ENCODE measurements at regions not wholly inside any gene's neighbourhood (a gene's known extent, or its start where the extent isn't known, plus 50 kb on each side); places are given as distances from the start of the nearest gene placed in this dataset.

DNA sequence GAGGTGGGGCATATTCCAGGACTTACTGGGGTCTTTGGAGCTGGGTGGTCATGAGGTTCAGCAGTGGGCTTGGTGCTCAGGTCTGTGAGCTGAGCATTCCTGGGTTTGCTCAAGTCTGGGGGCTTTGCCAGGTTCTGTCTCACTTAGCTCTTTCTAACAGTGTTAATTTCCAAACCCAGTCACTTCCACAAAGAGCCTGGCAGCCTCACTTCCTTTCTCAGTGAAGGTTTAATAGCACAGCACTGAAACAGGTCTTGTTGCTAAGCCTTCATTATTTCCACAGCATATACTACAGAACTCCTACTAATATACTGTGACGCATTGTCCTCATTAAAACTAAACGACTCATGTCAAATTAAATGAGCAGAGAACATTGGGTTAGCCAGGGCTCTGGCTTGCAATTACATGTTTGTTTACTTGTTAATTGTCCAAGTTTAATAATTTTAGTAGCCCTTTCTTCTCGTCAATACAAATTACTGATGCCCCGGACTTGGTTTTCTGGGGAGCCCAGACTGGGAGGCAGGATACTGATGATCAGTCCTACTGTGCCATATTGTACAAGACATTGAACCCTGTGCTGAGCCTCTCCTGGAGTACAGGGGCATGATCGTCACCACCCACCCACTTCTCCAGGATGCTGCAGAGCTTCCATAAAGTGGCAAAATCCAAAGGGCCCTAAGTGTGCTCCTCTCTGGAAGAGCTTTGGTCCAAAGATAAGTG is 170.7 kb downstream of the IER5 start:
- intact Hi-C loops (cut with DNase I; ENCODE audit: low total_unique reads) (no loop called here), in situ Hi-C loops (cut with MboI; ENCODE audit: low pct_ligation_motif_present in 1 of 4, low pct_unique_long_range_greater_than_20kb in 1 of 4, low sequenced_read_pairs in 3 of 4) (no loop called here)
- WGBS, 2 donors (ENCODE audit: low coverage in 1 of 2) = 49 to 59% methylated on average over 5 of the region's 5 CpGs
- no peak for DNase-seq
- TF ChIP-seq EP300 (IDR thresholded peaks at IDR 0.05; ENCODE audit: low read depth) = no peak
- TF ChIP-seq POLR2A (IDR thresholded peaks at IDR 0.05) = no peak
- TF ChIP-seq, protein P1, sequence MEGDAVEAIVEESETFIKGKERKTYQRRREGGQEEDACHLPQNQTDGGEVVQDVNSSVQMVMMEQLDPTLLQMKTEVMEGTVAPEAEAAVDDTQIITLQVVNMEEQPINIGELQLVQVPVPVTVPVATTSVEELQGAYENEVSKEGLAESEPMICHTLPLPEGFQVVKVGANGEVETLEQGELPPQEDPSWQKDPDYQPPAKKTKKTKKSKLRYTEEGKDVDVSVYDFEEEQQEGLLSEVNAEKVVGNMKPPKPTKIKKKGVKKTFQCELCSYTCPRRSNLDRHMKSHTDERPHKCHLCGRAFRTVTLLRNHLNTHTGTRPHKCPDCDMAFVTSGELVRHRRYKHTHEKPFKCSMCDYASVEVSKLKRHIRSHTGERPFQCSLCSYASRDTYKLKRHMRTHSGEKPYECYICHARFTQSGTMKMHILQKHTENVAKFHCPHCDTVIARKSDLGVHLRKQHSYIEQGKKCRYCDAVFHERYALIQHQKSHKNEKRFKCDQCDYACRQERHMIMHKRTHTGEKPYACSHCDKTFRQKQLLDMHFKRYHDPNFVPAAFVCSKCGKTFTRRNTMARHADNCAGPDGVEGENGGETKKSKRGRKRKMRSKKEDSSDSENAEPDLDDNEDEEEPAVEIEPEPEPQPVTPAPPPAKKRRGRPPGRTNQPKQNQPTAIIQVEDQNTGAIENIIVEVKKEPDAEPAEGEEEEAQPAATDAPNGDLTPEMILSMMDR (IDR thresholded peaks at IDR 0.05) = no peak
- TF ChIP-seq POLR2AphosphoS5 (IDR thresholded peaks at IDR 0.05) = no peak
- no peaks in the 10 kb centered on the region for H3K27me3 ChIP-seq
- H3K27ac ChIP-seq = no peak overlapping the region
- no peak overlapping the region for H3K4me3 ChIP-seq
- H3K9me3 ChIP-seq = no peaks in the 10 kb centered on the region
- no peaks in the 10 kb centered on the region for H3K4me1 ChIP-seq
- no peaks in the 10 kb centered on the region for H3K36me3 ChIP-seq

DNA sequence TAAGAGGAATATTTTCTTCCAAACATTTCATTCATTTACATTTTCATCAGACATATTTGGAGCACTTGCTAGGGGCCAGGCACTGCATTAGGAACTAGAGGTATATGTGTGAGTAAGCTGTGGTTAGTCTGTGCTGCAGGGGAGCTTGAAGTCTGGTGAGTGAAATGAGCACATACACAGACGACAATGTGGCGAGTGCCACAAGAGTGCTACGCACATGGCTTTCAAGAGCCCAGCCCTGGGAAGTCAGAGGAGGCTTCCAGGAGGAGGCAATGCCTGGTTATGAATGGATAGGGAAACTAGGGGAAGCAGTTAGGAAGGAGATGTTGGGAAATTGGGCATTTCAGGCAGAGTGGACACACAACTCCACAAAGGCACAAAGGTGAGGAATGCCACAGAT is 171.8 kb downstream of the IER5 start:
- Histone ChIP-seq H3K4me1 (no peaks in the 10 kb centered on the region), H3K9me3 (no peaks in the 10 kb centered on the region), H3K36me3 (no peaks in the 10 kb centered on the region), H3K4me3 (no peak overlapping the region), H3K27ac (no peak overlapping the region), H3K27me3 (no peaks in the 10 kb centered on the region)
- TF ChIP-seq POLR2A (IDR thresholded peaks at IDR 0.05) (no peak), POLR2AphosphoS5 (IDR thresholded peaks at IDR 0.05) (no peak), EP300 (IDR thresholded peaks at IDR 0.05; ENCODE audit: low read depth) (no peak)
- in situ Hi-C loops (cut with MboI; ENCODE audit: low pct_ligation_motif_present in 1 of 4, low pct_unique_long_range_greater_than_20kb in 1 of 4, low sequenced_read_pairs in 3 of 4) = no loop called here
- 76 to 100% methylated on average over 3 of the region's 3 CpGs for WGBS, 2 donors (ENCODE audit: low coverage in 1 of 2)
- intact Hi-C loops (cut with DNase I; ENCODE audit: low total_unique reads) = no loop called here
- DNase-seq = no peak

- no peak overlapping the region for H3K4me3 ChIP-seq
- H3K9me3 ChIP-seq = no peaks in the 10 kb centered on the region
- WGBS, 2 donors (ENCODE audit: low coverage in 1 of 2) = 73 to 90% methylated on average over 1 of the region's 1 CpG
- no peak overlapping the region for H3K27ac ChIP-seq
- H3K27me3 ChIP-seq = no peaks in the 10 kb centered on the region
- DNase-seq = no peak
- TF ChIP-seq, protein P1 (IDR thresholded peaks at IDR 0.05) = no peak
- TF ChIP-seq POLR2AphosphoS5 (IDR thresholded peaks at IDR 0.05) = no peak
- TF ChIP-seq EP300 (IDR thresholded peaks at IDR 0.05; ENCODE audit: low read depth) = no peak
- no peak for TF ChIP-seq POLR2A (IDR thresholded peaks at IDR 0.05)
- H3K36me3 ChIP-seq = no peaks in the 10 kb centered on the region
- H3K4me1 ChIP-seq = no peaks in the 10 kb centered on the region
- intact Hi-C loops (cut with DNase I; ENCODE audit: low total_unique reads) = no loop called here
- in situ Hi-C loops (cut with MboI; ENCODE audit: low pct_ligation_motif_present in 1 of 4, low pct_unique_long_range_greater_than_20kb in 1 of 4, low sequenced_read_pairs in 3 of 4) = no loop called here
These were observed 172.5 kb downstream of the IER5 start for GRCh38 chr1:181260994-181261393.

DNA sequence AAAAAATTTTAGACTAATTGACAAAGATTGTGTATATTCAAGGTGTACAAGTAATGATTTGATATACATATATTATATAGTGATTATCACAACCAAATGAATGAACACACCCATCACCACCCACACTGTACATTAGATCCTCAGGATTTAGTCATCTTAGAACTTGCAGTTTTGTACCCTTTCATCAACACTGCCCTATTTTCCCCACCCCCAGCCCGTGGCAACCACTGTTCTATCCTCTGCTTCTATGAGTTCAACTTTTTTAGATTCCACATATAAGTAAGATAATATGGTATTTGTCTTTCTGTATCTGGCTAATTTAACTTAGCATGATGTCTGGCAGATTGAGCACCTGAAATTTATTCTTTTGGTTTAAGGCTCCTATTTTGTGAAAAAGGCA is 173.6 kb downstream of the IER5 start:
- Histone ChIP-seq H3K4me3 (no peak overlapping the region), H3K4me1 (no peaks in the 10 kb centered on the region), H3K27me3 (no peaks in the 10 kb centered on the region), H3K36me3 (no peaks in the 10 kb centered on the region), H3K9me3 (no peaks in the 10 kb centered on the region), H3K27ac (no peak overlapping the region)
- TF ChIP-seq POLR2AphosphoS5 (IDR thresholded peaks at IDR 0.05) = no peak
- TF ChIP-seq, protein P1 (IDR thresholded peaks at IDR 0.05) = no peak
- no peak for TF ChIP-seq EP300 (IDR thresholded peaks at IDR 0.05; ENCODE audit: low read depth)
- TF ChIP-seq POLR2A (IDR thresholded peaks at IDR 0.05) = no peak
- 0% methylated on average over 1 of the region's 1 CpG for WGBS, 2 donors (ENCODE audit: low coverage in 1 of 2)
- in situ Hi-C loops (cut with MboI; ENCODE audit: low pct_ligation_motif_present in 1 of 4, low pct_unique_long_range_greater_than_20kb in 1 of 4, low sequenced_read_pairs in 3 of 4) = no loop called here
- intact Hi-C loops (cut with DNase I; ENCODE audit: low total_unique reads) = no loop called here
- no peak for DNase-seq

DNA sequence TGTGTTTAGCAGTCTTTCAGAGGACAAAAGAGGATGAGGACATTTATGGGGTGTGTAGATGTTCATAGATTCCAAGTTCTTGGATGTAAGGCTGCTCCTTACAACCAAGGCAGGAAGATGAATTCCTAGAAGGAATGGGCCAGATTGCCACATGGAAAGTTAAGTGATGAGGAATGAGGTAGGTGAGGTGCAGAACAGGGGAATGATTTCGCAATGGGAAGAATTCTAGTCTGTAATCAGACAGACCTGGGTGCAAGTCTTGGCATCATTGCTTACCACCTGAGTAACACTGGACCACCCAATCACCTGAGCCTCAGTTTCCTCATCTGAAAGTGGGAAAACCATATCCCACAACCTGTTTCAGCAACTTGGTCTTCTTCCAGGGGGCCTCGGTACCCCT is 174.9 kb downstream of the IER5 start:
- intact Hi-C loops (cut with DNase I; ENCODE audit: low total_unique reads) (no loop called here), in situ Hi-C loops (cut with MboI; ENCODE audit: low pct_ligation_motif_present in 1 of 4, low pct_unique_long_range_greater_than_20kb in 1 of 4, low sequenced_read_pairs in 3 of 4) (no loop called here)
- Histone ChIP-seq H3K27me3 (no peaks in the 10 kb centered on the region), H3K36me3 (no peaks in the 10 kb centered on the region), H3K4me1 (no peaks in the 10 kb centered on the region), H3K9me3 (no peaks in the 10 kb centered on the region), H3K4me3 (no peak overlapping the region), H3K27ac (no peak overlapping the region)
- TF ChIP-seq, protein P1 (IDR thresholded peaks at IDR 0.05) = no peak
- no peak for TF ChIP-seq EP300 (IDR thresholded peaks at IDR 0.05; ENCODE audit: low read depth)
- TF ChIP-seq POLR2A (IDR thresholded peaks at IDR 0.05) = no peak
- TF ChIP-seq POLR2AphosphoS5 (IDR thresholded peaks at IDR 0.05) = no peak
- 76 to 100% methylated on average over 1 to 2 of the region's 2 CpGs for WGBS, 2 donors (ENCODE audit: low coverage in 1 of 2)
- no peak for DNase-seq
